Natural killer cell (primary cell): ENCODE measurements at regions not wholly inside any gene's neighbourhood (a gene's known extent, or its start where the extent isn't known, plus 50 kb on each side); places are given as distances from the start of the nearest gene placed in this dataset.

ENCODE experiments used
- ATAC-seq, 3 donors: fragments of 150-1000 bp in 2 of 3; fragments of 200-7000 bp in 1 of 3; cut with Tn5 transposase; 1 replicate in 1 of 3; 2 replicates in 2 of 3; pipeline ENCODE4 v1.10.0; 2021; ENCODE audit warnings: mild to moderate bottlenecking in 2 of 3, moderate library complexity in 2 of 3
- DNase-seq, 2 donors: peaks; one replicate each; pipeline versions ENCODE4 v3.0.0 to v3.0.0-alpha.2; 2013 to 2021; ENCODE audit warnings: mixed read lengths in 1 of 2
- H3K27ac ChIP-seq: one replicate; pipeline ENCODE4 v1.5.1; 2013; ENCODE audit warnings: mild to moderate bottlenecking, low read length
- H3K27me3 ChIP-seq: one replicate; pipeline ENCODE4 v1.6.1; 2013; ENCODE audit warnings: low read length; ENCODE audit not compliant: control insufficient read depth, insufficient read depth
- H3K36me3 ChIP-seq: one replicate; pipeline ENCODE4 v1.6.1; 2013; ENCODE audit warnings: low read length; ENCODE audit not compliant: control insufficient read depth, insufficient read depth
- H3K4me1 ChIP-seq: one replicate; pipeline ENCODE4 v1.6.1; 2013; ENCODE audit warnings: low read length; ENCODE audit not compliant: control insufficient read depth, insufficient read depth
- H3K4me3 ChIP-seq: one replicate; pipeline ENCODE4 v1.5.1; 2013; ENCODE audit warnings: low read length
- H3K9me3 ChIP-seq: one replicate; pipeline ENCODE4 v1.6.1; 2013; ENCODE audit warnings: low read length; ENCODE audit not compliant: control insufficient read depth, insufficient read depth
- H3K27ac Mint-ChIP-seq, 2 donors: one replicate each; pipeline ENCODE4 v1.8.0; 2022; ENCODE audit warnings: mild to moderate bottlenecking in 2 of 2, mixed read lengths in 2 of 2, moderate library complexity in 1 of 2
- H3K27me3 Mint-ChIP-seq, 2 donors: one replicate each; pipeline ENCODE4 v1.8.0; 2022; ENCODE audit warnings: low read depth in 2 of 2, mixed read lengths in 2 of 2
- H3K36me3 Mint-ChIP-seq: one replicate; pipeline ENCODE4 v1.8.0; 2022; ENCODE audit warnings: mixed read lengths
- H3K4me1 Mint-ChIP-seq, 2 donors: one replicate each; pipeline ENCODE4 v1.8.0; 2022; ENCODE audit warnings: mixed read lengths in 2 of 2
- H3K4me3 Mint-ChIP-seq: one replicate; pipeline ENCODE4 v1.8.0; 2022; ENCODE audit warnings: mild to moderate bottlenecking, moderate library complexity, mixed read lengths
- H3K9me3 Mint-ChIP-seq, 2 donors: one replicate each; pipeline ENCODE4 v1.8.0; 2022; ENCODE audit warnings: mixed read lengths in 2 of 2
- CTCF ChIP-seq: fragments of 200-600 bp; IDR thresholded peaks from one replicate; pipeline ENCODE4 v1.8.0; 2022; ENCODE audit warnings: antibody characterized with exemption
- WGBS: methylation state at CpG from one replicate; pipeline ENCODE4 v1.1.7; 2013; ENCODE audit warnings: missing lambda C conversion rate; ENCODE audit not compliant: insufficient coverage; 5-methylcytosine and 5-hydroxymethylcytosine counted together
- intact Hi-C: fragments of 100-400 bp; cut with micrococcal nuclease; formaldehyde crosslinking; loops from one replicate; pipeline ENCODE4 v1.14.2; 2022

- Histone ChIP-seq H3K27ac (no peak overlapping the region), H3K4me1 (peaks cover 10% of the 10 kb centered on the region), H3K27me3 (no peaks in the 10 kb centered on the region), H3K4me3 (no peak overlapping the region), H3K9me3 (no peaks in the 10 kb centered on the region), H3K36me3 (no peaks in the 10 kb centered on the region)
- 97% methylated on average over 5 of the region's 5 CpGs for WGBS
- ATAC-seq, result no peak
- intact Hi-C loops, result no loop called here
- no peak for TF ChIP-seq CTCF
- Mint-ChIP-seq H3K27ac (no peak overlapping the region), H3K9me3 (peaks cover 0 to 2% of the 10 kb centered on the region in 2 donors), H3K27me3 (no peaks in the 10 kb centered on the region), H3K36me3 (no peaks in the 10 kb centered on the region), H3K4me3 (no peak overlapping the region), H3K4me1 (peaks cover 15 to 21% of the 10 kb centered on the region in 2 donors)
- DNase-seq, result no peak
Measured at GRCh38 chr12:91866566-91866965, 279.1 kb downstream of the BTG1 start.

GRCh38 chr12:91863702-91864101, 281.9 kb downstream of the BTG1 start:
- Mint-ChIP-seq H3K27ac (no peak overlapping the region), H3K4me1 (peaks cover 0 to 6% of the 10 kb centered on the region in 2 donors), H3K36me3 (no peaks in the 10 kb centered on the region), H3K9me3 (peaks cover 0 to 2% of the 10 kb centered on the region in 2 donors), H3K4me3 (no peak overlapping the region), H3K27me3 (no peaks in the 10 kb centered on the region)
- H3K27me3 ChIP-seq, result no peaks in the 10 kb centered on the region
- TF ChIP-seq CTCF, result no peak
- H3K27ac ChIP-seq, result no peak overlapping the region
- WGBS, result 88% methylated on average over 3 of the region's 3 CpGs
- intact Hi-C loops, result no loop called here
- no peaks in the 10 kb centered on the region for H3K9me3 ChIP-seq
- no peak for ATAC-seq
- no peaks in the 10 kb centered on the region for H3K36me3 ChIP-seq
- no peak overlapping the region for H3K4me3 ChIP-seq
- no peaks in the 10 kb centered on the region for H3K4me1 ChIP-seq
- peak in 1 of 2 donors; percentile 28 for DNase-seq

- H3K27ac ChIP-seq, result no peak overlapping the region
- H3K4me1 ChIP-seq, result no peaks in the 10 kb centered on the region
- no peak overlapping the region for H3K4me3 Mint-ChIP-seq
- no peak for TF ChIP-seq CTCF
- no peaks in the 10 kb centered on the region for H3K4me1 Mint-ChIP-seq
- no peaks in the 10 kb centered on the region for H3K27me3 Mint-ChIP-seq
- H3K9me3 ChIP-seq, result no peaks in the 10 kb centered on the region
- WGBS, result no CpG with 5 or more reads among the region's 1 CpG
- no peaks in the 10 kb centered on the region for H3K36me3 Mint-ChIP-seq
- peaks cover 0 to 2% of the 10 kb centered on the region in 2 donors for H3K9me3 Mint-ChIP-seq
- ATAC-seq (no peak), DNase-seq (no peak)
- intact Hi-C loops, result no loop called here
- no peaks in the 10 kb centered on the region for H3K27me3 ChIP-seq
- H3K4me3 ChIP-seq, result no peak overlapping the region
- H3K27ac Mint-ChIP-seq, result no peak overlapping the region
- no peaks in the 10 kb centered on the region for H3K36me3 ChIP-seq
Measured at GRCh38 chr12:91861554-91861953, 284.1 kb downstream of the BTG1 start.

GRCh38 chr12:91859347-91859746, 286.3 kb downstream of the BTG1 start:
- intact Hi-C loops, result no loop called here
- Mint-ChIP-seq H3K27me3 (no peaks in the 10 kb centered on the region), H3K4me3 (no peak overlapping the region), H3K9me3 (peaks cover 0 to 2% of the 10 kb centered on the region in 2 donors), H3K27ac (no peak overlapping the region), H3K4me1 (no peaks in the 10 kb centered on the region), H3K36me3 (no peaks in the 10 kb centered on the region)
- DNase-seq, result no peak
- Histone ChIP-seq H3K27me3 (no peaks in the 10 kb centered on the region), H3K9me3 (no peaks in the 10 kb centered on the region), H3K4me3 (no peak overlapping the region), H3K27ac (no peak overlapping the region), H3K4me1 (no peaks in the 10 kb centered on the region), H3K36me3 (no peaks in the 10 kb centered on the region)
- no peak for TF ChIP-seq CTCF
- ATAC-seq, result no peak
- WGBS, result 89% methylated on average over 2 of the region's 2 CpGs
